ENCODE measurements at regions not wholly inside any gene's neighbourhood (a gene's known extent, or its start where the extent isn't known, plus 50 kb on each side); places are given as distances from the start of the nearest gene placed in this dataset.

- FAIRE-seq, result no peak
Observed at GRCh38 chr6:127019828-127020227, 98.6 kb upstream of the RSPO3 start.

- no peak for FAIRE-seq
Observed at GRCh38 chr6:127022302-127022701, 96.2 kb upstream of the RSPO3 start.

GRCh38 chr6:127023001-127023778 lies 95.3 kb upstream of the RSPO3 start:
- no peak for FAIRE-seq

- FAIRE-seq, result no peak
Observed at GRCh38 chr6:127026247-127026646, 92.2 kb upstream of the RSPO3 start.

- no peak for FAIRE-seq
Observed at GRCh38 chr6:127030111-127030510, 88.4 kb upstream of the RSPO3 start.

- FAIRE-seq, result no peak
Observed at GRCh38 chr6:127030836-127031235, 87.6 kb upstream of the RSPO3 start.

- no peak for FAIRE-seq
Observed at GRCh38 chr6:127031511-127031910, 87.0 kb upstream of the RSPO3 start.

GRCh38 chr6:127032971-127033370 lies 85.5 kb upstream of the RSPO3 start:
- no peak for FAIRE-seq

- FAIRE-seq, result no peak
Observed at GRCh38 chr6:127051571-127052260, 66.8 kb upstream of the RSPO3 start.

- no peak for FAIRE-seq
Observed at GRCh38 chr6:127053032-127053874, 65.2 kb upstream of the RSPO3 start.

GRCh38 chr6:127053875-127054235 lies 64.6 kb upstream of the RSPO3 start:
- FAIRE-seq, result no peak

- FAIRE-seq, result no peak
Observed at GRCh38 chr6:127058027-127058426, 60.4 kb upstream of the RSPO3 start.

- FAIRE-seq, result no peak
Observed at GRCh38 chr6:127058936-127059335, 59.5 kb upstream of the RSPO3 start.

Measured in G401.6 (cell line).